HG03521 (cell line): ENCODE measurements at regions not wholly inside any gene's neighbourhood (a gene's known extent, or its start where the extent isn't known, plus 50 kb on each side); places are given as distances from the start of the nearest gene placed in this dataset.

Experiments
- ATAC-seq: cut with Tn5 transposase; IDR thresholded peaks from one replicate; pipeline ENCODE4 v1.9.1; 2021; ENCODE audit warnings: mild to moderate bottlenecking, moderate library complexity; ENCODE audit not compliant: unreplicated experiment

DNA sequence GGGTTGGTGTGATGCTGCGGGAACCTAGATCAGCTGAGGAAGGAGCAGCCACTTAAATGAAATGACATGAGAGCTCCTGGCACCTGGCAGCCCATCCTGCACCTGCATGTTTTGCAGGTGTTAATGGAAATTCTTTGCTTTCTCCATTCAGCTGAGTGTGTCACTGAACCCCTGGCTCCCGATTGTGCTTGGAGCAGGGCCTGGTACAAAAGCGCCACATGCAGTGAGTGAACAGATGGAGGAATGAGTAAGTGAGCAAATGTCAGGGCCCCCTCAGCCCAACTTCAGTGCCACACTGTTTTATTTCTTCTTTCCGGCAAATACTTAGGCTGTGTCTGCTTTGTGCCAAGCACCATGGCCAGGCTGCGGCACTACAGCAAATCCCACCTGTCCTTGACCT is 132.2 kb downstream of the ASB7 start:
- no peak for ATAC-seq

DNA sequence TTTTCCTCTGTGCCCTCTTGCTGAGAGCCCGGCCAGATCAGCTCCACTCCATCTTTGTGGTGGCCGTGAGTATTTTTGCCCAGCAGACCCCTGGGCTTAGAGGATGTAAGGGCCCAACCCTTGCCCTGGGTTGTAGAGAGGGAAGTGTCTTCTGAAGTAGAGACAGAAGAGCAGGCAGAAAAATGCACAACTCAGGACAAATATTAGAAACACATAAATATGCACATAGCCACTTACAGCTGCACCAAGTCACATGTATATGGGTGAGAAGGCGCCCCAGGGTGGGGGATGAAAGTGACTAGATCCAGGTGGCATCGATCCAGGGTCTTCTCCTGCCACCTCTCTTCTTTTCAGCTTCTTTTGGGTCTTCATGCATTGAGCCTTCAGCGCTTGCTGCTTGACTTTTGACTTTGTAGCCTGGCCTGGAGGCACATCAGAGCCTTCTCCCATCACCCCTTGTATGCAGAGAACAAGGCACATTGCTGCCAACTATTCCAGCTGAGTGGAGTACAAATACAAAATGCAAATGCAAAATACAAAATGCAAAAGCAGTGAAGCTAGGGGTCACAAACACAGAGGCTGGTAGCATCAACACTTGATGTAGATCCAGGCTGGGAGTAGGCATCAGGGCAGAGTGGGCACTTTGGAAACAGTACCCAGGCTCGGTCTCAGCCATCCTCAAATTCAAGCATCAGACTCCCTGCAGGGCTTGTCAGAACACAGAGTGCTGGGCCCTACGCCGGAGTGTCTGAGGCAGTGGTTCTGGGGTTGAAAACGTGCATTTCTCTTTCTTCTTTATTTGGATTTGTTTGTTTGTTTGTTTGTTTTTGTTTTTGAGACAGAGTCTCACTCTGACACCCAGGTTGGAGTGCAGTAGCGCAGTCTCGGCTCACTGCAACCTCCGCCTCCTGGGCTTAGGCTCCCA is 133.0 kb downstream of the ASB7 start:
- no peak for ATAC-seq

DNA sequence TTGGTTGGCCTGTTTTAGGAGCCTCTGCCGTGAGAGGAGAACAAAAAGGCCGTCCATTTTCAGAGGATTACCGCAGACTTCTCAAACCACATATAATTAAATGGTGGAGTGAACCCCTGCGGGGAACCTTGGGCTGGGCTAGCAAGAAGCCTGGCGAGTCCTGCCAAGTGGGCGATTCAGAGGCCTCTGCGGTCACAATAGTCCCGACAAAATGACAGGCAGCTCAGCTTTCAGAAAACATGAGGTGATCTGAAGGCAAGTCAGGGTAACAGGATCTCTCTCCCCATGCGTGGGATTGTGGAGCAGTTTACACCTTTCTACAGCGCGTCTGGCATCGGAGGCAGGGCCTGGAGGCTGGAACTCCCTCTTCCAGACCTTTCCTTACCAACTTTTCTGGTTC is 134.8 kb downstream of the ASB7 start:
- no peak for ATAC-seq

DNA sequence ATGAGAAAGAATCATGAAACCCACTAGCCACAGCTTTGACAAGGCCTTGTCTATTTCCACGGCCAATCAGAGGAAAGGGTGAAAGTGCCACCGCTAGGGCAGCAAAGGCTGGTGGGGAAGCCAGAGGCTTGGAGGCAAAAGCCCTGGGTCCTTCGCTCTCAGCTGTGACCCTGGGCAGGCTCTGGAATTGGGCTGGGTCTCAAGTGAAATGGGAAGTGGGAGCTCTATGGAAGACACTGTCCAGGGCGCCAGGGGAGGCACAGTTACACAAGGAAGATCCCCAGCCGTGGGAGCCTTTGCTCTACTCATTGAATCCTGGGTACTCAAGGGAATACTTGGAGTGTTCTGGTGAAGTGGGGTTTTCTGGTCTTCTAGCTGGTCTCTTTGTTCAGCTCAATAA is 136.2 kb downstream of the ASB7 start:
- ATAC-seq, result no peak

DNA sequence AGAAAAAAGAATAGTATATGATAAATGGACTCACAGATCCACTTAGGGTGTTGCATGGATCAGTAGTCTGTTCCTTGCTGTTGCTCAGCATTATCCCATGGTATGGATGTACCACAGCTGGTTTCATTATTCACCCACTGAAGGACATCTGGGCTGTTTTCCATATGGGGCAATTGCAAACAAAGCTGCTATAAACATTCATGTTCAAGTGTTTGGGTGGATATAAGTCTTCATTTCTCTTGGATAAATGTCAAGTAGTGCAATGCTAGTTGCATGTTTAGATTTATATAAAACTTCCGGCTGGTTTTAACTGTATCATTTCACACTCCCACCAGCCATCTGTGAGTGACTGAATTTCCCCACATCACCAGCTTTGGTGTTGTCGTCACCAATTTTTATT is 137.7 kb downstream of the ASB7 start:
- no peak for ATAC-seq

DNA sequence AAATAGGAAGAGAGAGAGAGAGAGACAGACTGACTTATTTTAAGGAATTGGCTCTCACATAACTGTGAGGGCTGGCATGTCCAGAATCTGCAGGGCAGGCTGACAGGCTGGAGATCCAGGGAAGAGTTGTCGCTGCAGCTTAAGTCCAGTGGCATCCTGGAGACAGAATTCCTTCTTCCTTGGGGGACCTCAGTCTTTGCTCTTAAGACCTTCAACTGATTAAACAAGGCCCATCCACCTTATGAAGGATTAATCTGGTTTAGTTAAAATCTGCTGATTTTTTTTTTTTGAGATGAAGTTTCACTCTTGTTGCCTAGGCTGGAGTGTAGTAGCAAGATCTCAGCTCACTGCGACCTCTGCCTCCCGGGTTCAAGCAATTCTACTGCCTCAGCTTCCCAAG is 128.0 kb upstream of the ALDH1A3 start:
- ATAC-seq, result no peak

DNA sequence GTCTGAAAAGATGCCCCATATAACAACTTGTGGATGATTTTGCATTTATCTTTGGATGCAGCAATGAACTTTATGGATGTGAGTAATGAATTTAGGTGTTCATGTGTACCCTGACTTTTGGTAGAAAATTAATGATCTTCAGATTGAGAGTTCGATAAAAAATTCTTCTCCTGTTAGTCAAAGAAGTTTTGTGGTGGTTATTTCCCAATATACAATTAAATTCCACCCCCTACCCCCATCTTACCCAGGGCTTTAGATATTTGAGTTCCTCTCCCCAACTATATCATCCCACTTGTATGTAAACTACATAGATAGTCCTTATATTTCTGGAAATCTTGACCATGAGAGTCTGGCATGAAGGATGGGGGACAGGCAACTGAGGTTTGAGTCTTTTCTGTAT is 126.1 kb upstream of the ALDH1A3 start:
- no peak for ATAC-seq

DNA sequence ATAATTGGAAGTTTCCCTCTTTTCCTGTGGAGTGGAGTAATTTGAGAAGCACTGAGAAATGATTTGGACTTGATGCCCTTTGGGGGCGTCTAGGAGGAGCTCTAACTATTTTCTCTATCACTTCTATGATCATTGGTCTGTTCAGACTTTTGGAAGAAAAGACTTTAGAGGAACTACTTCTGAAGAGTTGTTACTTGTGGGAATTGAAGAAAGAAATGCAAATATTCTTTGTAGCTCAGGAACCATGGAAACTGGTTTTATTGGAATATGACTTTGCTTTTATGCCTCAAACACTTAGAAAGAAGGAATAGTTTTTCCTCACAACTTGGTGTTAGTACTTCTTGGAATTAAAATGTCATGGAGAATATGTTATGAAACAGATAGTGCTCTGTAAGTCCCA is 122.0 kb upstream of the ALDH1A3 start:
- ATAC-seq, result no peak

DNA sequence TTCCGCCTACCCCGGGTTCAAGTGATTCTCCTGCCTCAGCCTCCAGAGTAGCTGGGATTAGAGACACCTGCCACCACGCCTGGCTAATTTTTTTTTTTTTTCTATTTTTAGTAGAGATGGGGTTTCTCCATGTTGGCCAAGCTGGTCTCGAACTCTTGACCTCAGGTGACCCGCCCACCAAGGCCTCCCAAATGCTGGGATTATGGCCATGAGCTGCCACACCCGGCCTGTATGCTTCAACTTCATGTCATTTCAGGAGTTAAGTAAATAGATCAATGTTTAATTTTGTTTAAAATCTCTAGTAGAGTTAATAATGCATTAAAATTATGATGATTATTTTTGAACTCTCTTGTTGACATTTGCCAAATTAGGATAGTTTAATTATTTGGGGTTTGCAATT is 121.1 kb upstream of the ALDH1A3 start:
- ATAC-seq, result no peak

DNA sequence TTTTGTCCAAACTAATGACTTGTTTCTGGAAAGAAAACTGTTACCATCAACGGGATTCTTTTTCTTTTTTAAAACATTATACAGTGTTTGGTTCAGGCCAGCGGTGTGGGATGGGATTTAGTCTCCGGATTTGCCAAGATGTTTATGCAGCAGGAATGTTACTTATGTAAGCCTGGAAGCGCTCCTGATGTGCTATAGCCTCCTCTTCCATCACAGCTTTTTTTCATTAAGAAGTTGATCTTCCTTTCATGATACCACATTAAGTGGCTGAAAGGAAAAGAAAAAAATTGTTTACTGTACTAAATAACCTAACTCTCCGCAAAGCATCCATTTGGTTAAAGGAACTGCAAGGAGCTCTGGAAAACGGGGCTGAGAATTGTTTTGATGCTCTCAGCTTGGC is 120.5 kb upstream of the ALDH1A3 start:
- ATAC-seq, result no peak

DNA sequence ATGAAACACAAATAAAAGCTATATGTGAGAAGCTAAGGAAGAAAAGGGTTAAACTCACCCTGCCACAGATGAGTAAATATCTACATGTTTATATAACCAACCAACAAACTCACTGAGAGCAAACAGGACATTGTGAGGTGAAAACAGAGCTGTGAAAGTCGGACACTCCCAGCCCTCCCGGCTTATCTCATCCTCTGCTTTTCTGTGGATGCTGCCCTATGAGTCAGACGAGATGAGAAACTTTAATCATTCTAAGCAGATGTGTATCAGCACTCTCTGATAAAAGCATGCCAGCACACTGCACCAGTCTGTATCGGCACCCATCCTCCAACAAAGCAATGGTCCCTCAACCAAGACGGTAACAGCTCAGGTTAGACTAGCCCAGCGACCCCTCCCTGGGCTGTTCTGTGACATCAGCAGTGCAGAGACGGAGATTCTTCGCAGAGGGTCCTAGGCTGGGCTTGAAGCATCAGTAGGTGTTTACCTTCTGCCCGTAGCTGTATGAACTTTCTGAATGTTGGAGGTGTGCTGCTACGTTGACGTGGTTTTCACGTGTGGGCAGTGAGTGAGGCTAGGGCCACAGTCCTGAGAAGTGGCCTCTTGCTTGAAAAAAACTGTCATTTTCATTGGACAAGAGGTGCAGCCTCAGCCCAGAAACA is 119.8 kb upstream of the ALDH1A3 start:
- no peak for ATAC-seq

DNA sequence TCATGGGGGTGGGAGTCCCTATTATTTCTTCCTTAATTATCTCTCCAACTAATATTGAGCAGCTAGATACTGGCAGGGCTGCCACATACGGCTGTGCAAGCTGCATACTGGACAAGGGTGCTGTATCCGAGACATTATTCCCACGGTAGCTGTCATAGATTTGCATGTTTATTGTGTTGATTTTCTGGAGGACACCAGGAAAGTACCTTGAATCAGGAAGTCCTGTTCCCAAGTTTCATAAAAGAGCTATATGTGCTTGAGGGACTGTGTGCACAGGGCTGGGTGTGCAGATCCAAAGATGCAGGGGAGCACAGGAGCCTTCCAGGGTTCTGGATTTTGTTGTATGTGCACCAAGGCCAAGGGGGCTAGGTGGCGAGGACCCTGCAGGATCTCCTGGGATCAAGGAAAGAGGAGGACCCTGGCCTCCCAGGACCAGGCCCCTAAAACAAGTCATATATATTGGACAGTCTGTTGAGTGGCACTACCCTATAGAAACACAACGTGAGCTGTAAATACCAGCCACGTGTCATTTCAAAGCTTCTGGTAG is 119.2 kb upstream of the ALDH1A3 start:
- ATAC-seq, result no peak

DNA sequence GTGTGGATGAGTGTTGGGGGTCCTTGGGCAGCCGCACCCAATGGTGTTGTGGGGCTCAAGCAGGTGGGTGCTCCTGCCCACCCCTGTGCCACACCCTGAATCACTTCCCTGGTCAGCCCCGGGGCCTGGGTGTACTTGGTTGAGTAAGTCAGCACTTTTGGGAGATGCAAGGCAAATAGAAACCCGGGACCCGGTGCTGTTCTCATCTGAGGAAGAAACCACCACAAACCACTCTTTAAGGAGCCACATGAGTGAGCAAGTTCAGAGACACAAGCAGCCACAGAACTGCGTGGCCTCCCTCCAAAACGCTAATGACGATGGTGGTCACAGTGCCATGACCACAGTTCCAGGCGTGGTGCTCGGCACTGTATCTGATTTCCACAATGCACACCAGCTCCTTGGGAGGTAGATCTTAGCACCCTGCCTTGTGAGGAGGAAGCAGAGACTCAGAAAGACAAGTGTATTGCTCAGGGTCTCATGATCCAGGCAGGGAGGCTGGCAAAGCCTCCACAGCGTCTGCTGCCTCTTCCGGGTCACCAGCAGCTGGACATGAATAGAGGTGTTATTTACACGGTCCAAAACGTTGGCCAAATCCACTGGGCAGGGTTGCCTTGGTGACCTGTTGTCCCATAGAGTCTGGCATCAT is 118.2 kb upstream of the ALDH1A3 start:
- ATAC-seq, result no peak

DNA sequence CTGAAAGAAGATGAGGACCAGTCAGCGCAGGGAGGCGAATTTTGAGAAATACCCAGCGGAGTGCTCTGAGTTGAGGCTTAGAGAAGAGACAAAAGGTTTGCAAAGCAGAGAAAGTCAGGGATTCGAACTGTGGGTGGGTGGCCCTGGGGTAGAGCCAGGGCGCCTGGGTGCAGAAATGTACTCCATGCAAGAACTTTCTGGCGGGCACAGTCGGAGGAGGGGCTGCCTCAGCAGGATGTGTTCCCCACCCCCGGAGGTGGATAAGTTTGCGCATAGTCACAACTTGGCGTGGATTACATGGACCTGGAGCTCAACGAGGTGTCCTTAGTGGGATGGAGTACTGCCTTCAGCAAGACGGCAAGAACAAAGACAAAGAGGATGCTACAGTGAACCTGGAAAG is 117.3 kb upstream of the ALDH1A3 start:
- no peak for ATAC-seq

DNA sequence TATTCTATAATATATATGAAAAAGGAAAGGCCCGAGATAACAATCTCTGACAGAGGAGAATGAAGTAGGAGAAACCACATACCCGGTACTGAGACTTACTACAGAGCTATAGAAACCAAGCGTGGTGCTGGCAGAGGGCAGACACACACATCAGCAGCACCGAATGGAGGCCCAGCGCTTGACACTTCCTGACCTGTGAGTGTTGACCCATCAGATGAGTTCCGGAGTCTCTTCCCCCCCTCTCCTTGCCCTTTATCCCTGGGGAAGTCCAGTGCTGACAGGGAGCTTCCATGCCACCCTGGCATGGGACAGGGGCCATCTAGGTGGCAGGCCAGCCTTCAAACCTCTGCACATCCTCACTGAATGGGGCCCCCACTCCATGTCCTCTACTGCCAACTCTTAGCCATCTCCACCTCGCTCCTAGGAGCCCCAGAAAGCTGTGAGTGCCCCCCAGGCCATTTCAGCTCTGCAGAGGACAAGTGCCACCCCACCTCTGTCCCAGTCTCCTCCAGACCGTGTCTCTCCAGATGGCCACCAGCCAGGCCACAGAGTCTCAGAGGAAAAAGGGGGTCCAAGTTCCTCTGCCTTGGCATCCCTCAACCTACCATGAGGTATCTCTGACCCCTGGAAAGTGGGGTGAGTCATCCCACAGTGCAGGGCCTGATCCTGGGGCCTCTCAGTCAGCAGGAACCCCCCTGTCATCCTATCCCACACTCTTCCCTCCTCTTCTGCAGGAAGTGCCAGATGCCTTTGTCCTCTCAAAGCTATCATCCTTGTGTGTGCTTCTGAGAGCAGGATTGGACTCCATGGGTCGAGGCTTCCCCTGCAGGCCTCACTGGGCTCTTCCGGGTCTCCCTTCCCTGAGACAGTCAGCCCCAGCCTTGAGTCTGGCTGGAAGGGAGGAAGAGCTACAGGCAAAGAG is 116.5 kb upstream of the ALDH1A3 start:
- ATAC-seq, result no peak

DNA sequence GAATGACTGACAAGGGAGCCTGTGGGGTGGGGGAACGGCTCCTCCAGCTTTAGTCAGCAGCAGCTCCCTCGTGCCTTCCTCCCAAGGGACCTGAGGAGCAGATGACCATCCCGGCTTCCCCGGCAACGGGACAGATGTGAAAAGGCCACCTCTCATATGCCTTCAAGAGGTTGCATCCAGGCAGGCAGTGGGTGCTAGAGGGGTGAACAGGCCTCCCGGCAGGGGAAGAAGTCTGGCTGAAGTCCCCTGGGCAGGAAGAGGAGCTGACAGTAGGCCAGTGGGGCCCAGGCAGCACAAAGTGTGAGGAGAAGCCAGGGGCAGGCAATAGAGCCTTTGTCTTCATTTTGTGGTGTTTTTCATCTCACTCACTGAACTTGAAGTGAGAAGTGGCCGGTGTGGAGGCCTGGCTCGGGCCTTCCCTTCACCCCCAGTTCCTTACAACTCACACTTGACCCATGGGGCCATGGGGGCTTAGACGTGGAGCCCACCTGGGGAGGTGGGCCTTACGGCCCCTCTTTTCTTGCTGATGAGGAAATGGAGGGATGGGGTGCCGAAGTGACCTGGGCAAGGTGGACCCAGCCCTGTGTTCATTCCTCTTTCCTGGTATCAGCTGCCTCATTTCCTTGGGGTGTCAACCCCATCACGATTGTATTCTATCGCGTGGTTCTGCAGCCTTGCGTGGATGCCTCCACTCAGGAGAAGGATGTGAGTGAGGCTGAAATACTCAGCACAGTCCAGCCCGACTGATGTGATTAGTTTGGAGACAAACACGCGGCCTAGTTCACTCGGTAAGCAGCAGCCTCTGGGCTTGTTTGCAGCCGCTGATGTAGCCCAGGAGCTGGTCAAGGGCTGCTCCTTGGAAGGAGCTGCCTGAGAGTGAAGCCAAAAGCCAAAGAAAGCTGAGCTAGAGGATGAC is 115.5 kb upstream of the ALDH1A3 start:
- ATAC-seq, result no peak

DNA sequence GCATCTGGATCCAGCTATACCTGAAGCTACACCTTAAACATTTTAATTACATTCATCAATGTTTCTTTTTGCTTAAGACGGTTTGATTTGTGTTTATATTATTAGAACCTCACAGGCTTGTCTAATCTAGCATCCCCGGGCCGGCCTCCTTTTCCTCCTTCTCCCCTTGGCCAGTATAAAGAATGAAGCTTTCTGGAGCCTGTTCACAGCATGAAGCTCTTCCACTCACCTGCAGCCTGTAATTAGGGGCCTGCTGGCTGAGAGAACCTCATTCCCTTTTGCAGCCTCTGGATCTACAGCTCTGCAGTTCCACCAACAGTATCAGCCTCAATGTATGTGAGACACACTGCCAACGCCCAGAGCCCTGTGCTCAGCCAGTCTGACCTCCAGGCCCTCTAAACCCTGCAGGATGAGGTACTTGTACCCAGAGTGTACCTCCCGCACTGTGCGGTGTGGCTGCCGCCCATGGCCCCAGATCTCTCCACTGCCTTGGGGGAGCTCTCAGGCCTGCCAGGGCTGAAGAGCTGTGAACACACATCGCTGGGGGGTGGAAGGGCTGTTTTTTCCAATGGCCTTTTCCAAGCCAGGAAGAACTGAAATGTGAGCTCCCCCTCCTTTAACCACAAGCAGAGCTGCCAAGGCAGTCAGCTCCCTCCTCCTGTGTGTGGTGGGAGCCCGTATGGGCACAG is 114.7 kb upstream of the ALDH1A3 start:
- ATAC-seq, result no peak

DNA sequence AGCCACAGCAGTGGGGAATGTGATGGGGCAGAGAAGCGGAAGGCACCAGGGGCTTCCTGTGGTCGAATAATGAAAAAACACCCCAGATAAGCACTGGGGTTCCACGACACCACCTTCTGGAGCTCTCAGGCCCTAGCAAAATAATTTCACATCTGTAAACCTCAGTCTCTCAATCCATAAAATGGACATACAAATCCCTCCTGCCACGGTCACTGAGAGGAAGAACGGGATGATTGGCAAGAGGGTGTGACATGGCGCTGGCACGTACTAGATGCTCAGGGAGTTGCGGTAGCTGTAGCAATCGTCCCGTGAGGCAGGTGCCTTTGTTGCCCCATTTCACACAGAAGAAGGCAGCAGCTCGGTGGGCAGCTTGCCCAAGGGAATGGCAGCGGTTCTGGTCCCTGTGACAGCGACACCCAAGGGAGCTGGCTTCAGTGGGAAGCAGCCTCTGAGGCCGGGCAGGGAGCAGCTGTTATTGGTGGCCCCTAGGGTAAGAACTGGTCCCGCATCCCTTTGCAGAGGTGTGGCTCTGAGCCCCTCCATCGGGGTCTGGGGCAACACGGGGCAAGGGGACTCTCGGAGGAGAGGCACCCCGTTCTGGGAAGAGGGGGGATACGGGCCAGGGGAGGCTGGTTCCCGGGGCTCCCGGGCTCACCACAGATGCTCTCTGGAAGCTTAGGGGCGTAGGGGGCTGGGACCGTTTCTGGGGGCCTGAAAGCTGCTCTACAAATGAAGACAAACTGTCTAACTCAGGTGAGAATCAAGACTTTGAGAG is 114.0 kb upstream of the ALDH1A3 start:
- no peak for ATAC-seq
